ENCODE measurements at regions not wholly inside any gene's neighbourhood (a gene's known extent, or its start where the extent isn't known, plus 50 kb on each side); places are given as distances from the start of the nearest gene placed in this dataset.

DNA sequence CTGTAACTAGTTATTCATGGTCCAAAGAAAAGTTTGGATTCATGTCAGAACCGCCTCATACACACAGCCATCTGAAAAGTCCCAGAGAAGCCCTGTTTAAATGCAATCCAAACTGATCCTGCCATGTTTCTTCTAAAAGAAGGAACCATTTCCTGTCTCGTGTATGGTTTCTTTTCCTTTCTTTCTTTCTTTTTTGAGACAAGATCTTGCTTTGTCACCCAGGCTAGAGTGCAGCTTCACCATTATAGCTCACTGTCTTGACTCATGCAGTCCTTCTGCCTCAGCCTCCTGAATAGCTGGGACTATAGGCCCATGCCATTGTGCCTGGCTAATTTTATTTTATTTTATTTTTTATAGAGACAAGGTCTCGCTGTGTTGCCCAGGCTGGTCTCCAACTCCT lies 77.4 kb upstream of the NSMCE3 start:
- Histone ChIP-seq H3F3A (ENCODE audit: insufficient read depth) (no peaks in the 10 kb centered on the region), H4K20me1 (ENCODE audit: insufficient read depth) (no peaks in the 10 kb centered on the region), H3K9me3 (ENCODE audit: low read depth) (no peaks in the 10 kb centered on the region), H3K9ac (no peak overlapping the region), H3K36me3 (ENCODE audit: low read depth) (no peaks in the 10 kb centered on the region), H3K4me2 (ENCODE audit: unreplicated experiment) (no peak overlapping the region), H3K27ac (no peak overlapping the region), H2AFZ (no peak overlapping the region), H3K4me3 (no peak overlapping the region), H3K79me2 (ENCODE audit: insufficient read depth) (no peaks in the 10 kb centered on the region), H3K27me3 (replicated peaks; ENCODE audit: insufficient read depth) (no peaks in the 10 kb centered on the region; the same call in 1 of the 2 replicates), H3K4me1 (ENCODE audit: insufficient read depth) (no peaks in the 10 kb centered on the region), H3K9me2 (ENCODE audit: insufficient read depth) (no peaks in the 10 kb centered on the region)
- in situ Hi-C loops (cut with MboI): no loop called here
- DNase-seq: no peak
- WGBS, 2 experiments (ENCODE audit: low coverage in 1 of 2, low lambda C conversion rate in 2 of 2, missing lambda C conversion rate in 2 of 2): 17 to 30% methylated on average over 3 of the region's 3 CpGs
- no peak for TF ChIP-seq EZH2 (IDR thresholded peaks at IDR 0.05; ENCODE audit: insufficient read depth, poor library complexity, severe bottlenecking)
- no peak for TF ChIP-seq EZH2phosphoT487 (IDR thresholded peaks at IDR 0.05; ENCODE audit: insufficient read depth, low read depth)

DNA sequence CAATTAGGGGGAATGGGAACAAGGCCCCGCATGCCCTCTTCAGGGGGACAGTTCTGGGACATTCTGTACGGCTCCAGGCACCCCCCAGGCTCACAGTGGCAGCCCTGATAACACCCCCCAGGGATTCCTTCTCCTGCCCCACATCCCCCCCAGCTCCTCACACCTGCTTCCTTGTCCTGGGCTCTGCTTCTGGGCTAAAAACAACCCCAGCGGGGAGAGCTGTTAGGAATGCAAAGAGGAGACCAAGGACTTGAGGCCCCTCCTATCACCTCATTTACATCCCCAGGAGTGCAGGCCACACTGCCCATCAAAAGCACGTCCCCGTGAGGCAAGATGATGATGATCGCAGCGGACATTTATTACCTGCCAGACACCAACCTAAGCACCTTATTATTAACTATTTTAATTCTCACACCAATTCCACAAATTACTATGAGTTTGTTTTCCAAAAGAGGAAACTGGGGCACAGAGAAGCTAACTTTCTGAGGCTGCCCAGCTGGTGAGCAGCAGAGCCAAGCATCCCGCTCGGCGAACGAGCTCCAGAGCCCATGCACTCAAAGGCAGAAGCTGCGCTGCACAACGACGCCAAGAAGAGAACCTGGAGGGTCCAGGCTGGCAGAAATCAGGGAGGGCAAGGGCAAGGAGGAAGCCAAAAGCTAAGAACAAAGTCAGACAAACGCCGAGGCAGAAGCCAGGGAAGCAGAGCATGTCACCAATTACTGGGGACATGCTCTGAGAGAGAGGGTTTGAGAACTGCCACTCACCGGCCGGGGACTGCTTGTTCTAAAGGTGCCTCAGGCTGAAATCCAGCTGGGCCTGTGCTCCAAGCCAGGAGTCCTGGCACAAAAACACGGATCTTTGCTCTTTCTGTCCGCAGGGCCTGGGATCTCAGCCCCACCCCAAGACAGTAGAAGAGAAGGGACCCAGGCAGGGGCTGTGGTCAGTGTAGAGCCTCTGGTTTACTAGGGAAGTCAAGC lies 76.2 kb upstream of the NSMCE3 start:
- 27 to 30% methylated on average over 20 of the region's 20 CpGs for WGBS, 2 experiments (ENCODE audit: low coverage in 1 of 2, low lambda C conversion rate in 2 of 2, missing lambda C conversion rate in 2 of 2)
- TF ChIP-seq EZH2 (IDR thresholded peaks at IDR 0.05; ENCODE audit: insufficient read depth, poor library complexity, severe bottlenecking): no peak
- TF ChIP-seq EZH2phosphoT487 (IDR thresholded peaks at IDR 0.05; ENCODE audit: insufficient read depth, low read depth): no peak
- no peaks in the 10 kb centered on the region; the same call in 1 of the 2 replicates for H3K27me3 ChIP-seq (replicated peaks; ENCODE audit: insufficient read depth)
- no peak for DNase-seq
- H3K27ac ChIP-seq: no peak overlapping the region
- H3K4me1 ChIP-seq (ENCODE audit: insufficient read depth): no peaks in the 10 kb centered on the region
- H3F3A ChIP-seq (ENCODE audit: insufficient read depth): no peaks in the 10 kb centered on the region
- H3K4me2 ChIP-seq (ENCODE audit: unreplicated experiment): no peak overlapping the region
- in situ Hi-C loops (cut with MboI): no loop called here
- no peaks in the 10 kb centered on the region for H3K9me3 ChIP-seq (ENCODE audit: low read depth)
- no peaks in the 10 kb centered on the region for H3K9me2 ChIP-seq (ENCODE audit: insufficient read depth)
- H4K20me1 ChIP-seq (ENCODE audit: insufficient read depth): no peaks in the 10 kb centered on the region
- no peak overlapping the region for H3K9ac ChIP-seq
- H3K4me3 ChIP-seq: no peak overlapping the region
- no peaks in the 10 kb centered on the region for H3K36me3 ChIP-seq (ENCODE audit: low read depth)
- H3K79me2 ChIP-seq (ENCODE audit: insufficient read depth): no peaks in the 10 kb centered on the region
- no peak overlapping the region for H2AFZ ChIP-seq

DNA sequence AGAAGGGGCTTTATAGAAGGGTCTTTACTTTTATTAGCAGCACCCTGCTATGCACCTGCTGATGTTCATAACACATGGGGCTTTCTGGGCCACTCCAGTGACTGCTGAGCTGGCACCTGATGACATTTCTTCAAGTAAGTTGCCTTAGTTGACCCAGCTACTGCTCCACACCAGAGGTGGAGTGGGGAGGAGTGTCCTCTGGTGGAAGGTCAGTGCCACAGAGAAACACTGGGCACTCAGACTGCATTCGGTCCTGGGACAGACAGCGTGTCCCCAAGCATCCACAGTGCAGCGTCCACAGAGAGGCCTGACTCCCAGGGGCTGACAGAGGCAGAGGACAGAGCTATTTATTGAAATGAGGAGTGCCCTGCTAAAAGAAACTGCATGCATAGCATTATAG lies 74.9 kb upstream of the NSMCE3 start:
- TF ChIP-seq EZH2phosphoT487 (IDR thresholded peaks at IDR 0.05; ENCODE audit: insufficient read depth, low read depth) (no peak), EZH2 (IDR thresholded peaks at IDR 0.05; ENCODE audit: insufficient read depth, poor library complexity, severe bottlenecking) (no peak)
- 68 to 77% methylated on average over 3 of the region's 3 CpGs for WGBS, 2 experiments (ENCODE audit: low coverage in 1 of 2, low lambda C conversion rate in 2 of 2, missing lambda C conversion rate in 2 of 2)
- Histone ChIP-seq H3F3A (ENCODE audit: insufficient read depth) (no peaks in the 10 kb centered on the region), H3K4me2 (ENCODE audit: unreplicated experiment) (no peak overlapping the region), H3K4me3 (no peak overlapping the region), H3K36me3 (ENCODE audit: low read depth) (no peaks in the 10 kb centered on the region), H3K27me3 (replicated peaks; ENCODE audit: insufficient read depth) (no peaks in the 10 kb centered on the region; the same call in 1 of the 2 replicates), H3K27ac (no peak overlapping the region), H3K79me2 (ENCODE audit: insufficient read depth) (no peaks in the 10 kb centered on the region), H4K20me1 (ENCODE audit: insufficient read depth) (no peaks in the 10 kb centered on the region), H3K4me1 (ENCODE audit: insufficient read depth) (no peaks in the 10 kb centered on the region), H3K9ac (no peak overlapping the region), H2AFZ (no peak overlapping the region), H3K9me2 (ENCODE audit: insufficient read depth) (no peaks in the 10 kb centered on the region), H3K9me3 (ENCODE audit: low read depth) (no peaks in the 10 kb centered on the region)
- in situ Hi-C loops (cut with MboI): no loop called here
- no peak for DNase-seq

DNA sequence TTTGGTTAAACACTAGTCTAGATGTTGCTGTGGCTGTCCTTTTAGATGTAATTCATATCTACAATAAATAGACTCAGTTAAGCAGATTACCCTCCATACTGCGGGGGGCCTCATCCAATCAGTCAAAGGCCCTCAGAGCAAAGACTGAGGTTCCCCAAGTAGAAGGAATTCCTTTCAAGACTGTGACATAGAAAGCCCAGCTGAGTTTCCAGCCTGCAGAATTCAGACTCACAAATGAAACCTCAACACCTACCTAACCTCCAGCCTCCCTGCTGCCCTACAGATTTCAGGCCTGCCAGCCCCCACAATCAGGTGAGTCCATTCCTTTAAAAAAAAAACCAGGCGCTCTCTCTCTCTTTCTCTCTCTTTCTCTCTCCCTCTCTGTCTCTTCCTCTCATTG lies 73.6 kb upstream of the NSMCE3 start:
- Histone ChIP-seq H3K27me3 (replicated peaks; ENCODE audit: insufficient read depth) (no peaks in the 10 kb centered on the region; the same call in 1 of the 2 replicates), H4K20me1 (ENCODE audit: insufficient read depth) (no peaks in the 10 kb centered on the region), H3K36me3 (ENCODE audit: low read depth) (no peaks in the 10 kb centered on the region), H3K9ac (no peak overlapping the region), H2AFZ (no peak overlapping the region), H3F3A (ENCODE audit: insufficient read depth) (no peaks in the 10 kb centered on the region), H3K4me3 (no peak overlapping the region), H3K9me2 (ENCODE audit: insufficient read depth) (no peaks in the 10 kb centered on the region), H3K4me1 (ENCODE audit: insufficient read depth) (no peaks in the 10 kb centered on the region), H3K4me2 (ENCODE audit: unreplicated experiment) (no peak overlapping the region), H3K9me3 (ENCODE audit: low read depth) (no peaks in the 10 kb centered on the region), H3K27ac (no peak overlapping the region), H3K79me2 (ENCODE audit: insufficient read depth) (no peaks in the 10 kb centered on the region)
- 56 to 59% methylated on average over 1 to 2 of the region's 2 CpGs for WGBS, 2 experiments (ENCODE audit: low coverage in 1 of 2, low lambda C conversion rate in 2 of 2, missing lambda C conversion rate in 2 of 2)
- no peak for TF ChIP-seq EZH2 (IDR thresholded peaks at IDR 0.05; ENCODE audit: insufficient read depth, poor library complexity, severe bottlenecking)
- no peak for TF ChIP-seq EZH2phosphoT487 (IDR thresholded peaks at IDR 0.05; ENCODE audit: insufficient read depth, low read depth)
- in situ Hi-C loops (cut with MboI): no loop called here
- DNase-seq: no peak
